ENCODE measurements at regions not wholly inside any gene's neighbourhood (a gene's known extent, or its start where the extent isn't known, plus 50 kb on each side); places are given as distances from the start of the nearest gene placed in this dataset.

DNA sequence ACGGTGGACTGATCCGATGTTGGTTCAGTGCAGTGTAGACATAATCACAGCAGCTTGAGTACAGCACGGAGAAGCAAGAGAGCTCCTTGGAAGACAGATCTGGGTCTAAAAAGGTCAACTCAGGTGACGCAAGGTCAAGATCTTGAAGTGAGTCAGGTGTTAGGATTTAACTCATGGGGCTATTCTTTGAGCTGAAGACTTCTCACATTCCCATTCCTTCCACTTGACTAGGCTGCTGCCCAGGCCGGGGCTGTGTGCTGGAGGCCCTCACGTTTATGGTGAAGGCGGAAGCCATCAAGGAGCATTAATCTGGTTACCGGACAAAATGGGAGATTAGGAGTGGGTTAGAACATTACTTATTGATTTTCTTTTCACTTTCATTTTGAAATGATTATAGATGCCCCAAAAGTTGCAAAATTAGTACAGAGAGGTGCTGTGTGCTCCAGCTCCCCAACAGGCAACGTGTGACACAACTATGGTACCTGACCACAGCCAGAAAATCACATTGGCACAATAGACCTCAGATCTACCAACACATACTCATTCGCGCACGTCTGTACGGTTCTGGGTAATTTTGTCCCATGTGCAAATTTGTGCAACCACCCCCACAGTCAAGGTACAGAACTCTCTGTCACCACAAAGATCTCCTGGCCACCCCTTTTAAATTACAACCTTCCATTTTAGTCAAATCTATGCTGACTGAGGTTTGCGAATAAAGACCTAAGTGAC, 77.6 kb upstream of the SEC11C start:
- ATAC-seq (ENCODE audit: low read depth in 2 of 2) (no peak), DNase-seq (no peak)
- H3K27ac Mint-ChIP-seq, result no peak overlapping the region
- Histone ChIP-seq H3K4me3 (ENCODE audit: low read depth, low read length) (no peak overlapping the region), H3K4me1 (ENCODE audit: control insufficient read depth, insufficient read depth, low read length, poor library complexity, severe bottlenecking) (no peaks in the 10 kb centered on the region), H3K27ac (ENCODE audit: insufficient read depth, low read length, poor library complexity, severe bottlenecking) (no peak overlapping the region), H3K9me3 (ENCODE audit: control insufficient read depth in 2 of 2, low read length in 2 of 2) (no peaks in the 10 kb centered on the region), H3K36me3 (ENCODE audit: control insufficient read depth, insufficient read depth, low read length) (no peaks in the 10 kb centered on the region), H3K27me3 (ENCODE audit: control insufficient read depth, insufficient read depth, low read length) (peaks cover 7% of the 10 kb centered on the region)
- no peak overlapping the region for H3K4me3 Mint-ChIP-seq
- no peaks in the 10 kb centered on the region for H3K9me3 Mint-ChIP-seq
- no peaks in the 10 kb centered on the region for H3K36me3 Mint-ChIP-seq
- H3K4me1 Mint-ChIP-seq, result peaks cover 0 to 4% (median 0%) of the 10 kb centered on the region in 4 donors
- peaks cover 24% of the 10 kb centered on the region for H3K27me3 Mint-ChIP-seq

GRCh38 chr18:59062643-59063006, 77.1 kb upstream of the SEC11C start:
- H3K4me3 Mint-ChIP-seq, result no peak overlapping the region
- Histone ChIP-seq H3K36me3 (ENCODE audit: control insufficient read depth, insufficient read depth, low read length) (no peaks in the 10 kb centered on the region), H3K9me3 (ENCODE audit: control insufficient read depth in 2 of 2, low read length in 2 of 2) (no peaks in the 10 kb centered on the region), H3K4me1 (ENCODE audit: control insufficient read depth, insufficient read depth, low read length, poor library complexity, severe bottlenecking) (no peaks in the 10 kb centered on the region), H3K27ac (ENCODE audit: insufficient read depth, low read length, poor library complexity, severe bottlenecking) (no peak overlapping the region), H3K27me3 (ENCODE audit: control insufficient read depth, insufficient read depth, low read length) (peaks cover 7% of the 10 kb centered on the region), H3K4me3 (ENCODE audit: low read depth, low read length) (no peak overlapping the region)
- no peak for DNase-seq
- no peak overlapping the region for H3K27ac Mint-ChIP-seq
- peaks cover 24% of the 10 kb centered on the region for H3K27me3 Mint-ChIP-seq
- no peak for ATAC-seq (ENCODE audit: low read depth in 2 of 2)
- H3K36me3 Mint-ChIP-seq, result no peaks in the 10 kb centered on the region
- H3K9me3 Mint-ChIP-seq, result no peaks in the 10 kb centered on the region
- H3K4me1 Mint-ChIP-seq, result peaks cover 0 to 4% (median 0%) of the 10 kb centered on the region in 4 donors

- DNase-seq (no peak), ATAC-seq (ENCODE audit: low read depth in 2 of 2) (no peak)
- no peak overlapping the region for H3K27ac ChIP-seq (ENCODE audit: insufficient read depth, low read length, poor library complexity, severe bottlenecking)
- H3K27me3 Mint-ChIP-seq, result peaks cover 24% of the 10 kb centered on the region
- peaks cover 0 to 4% (median 0%) of the 10 kb centered on the region in 4 donors for H3K4me1 Mint-ChIP-seq
- H3K27me3 ChIP-seq (ENCODE audit: control insufficient read depth, insufficient read depth, low read length), result peaks cover 5% of the 10 kb centered on the region
- H3K36me3 ChIP-seq (ENCODE audit: control insufficient read depth, insufficient read depth, low read length), result no peaks in the 10 kb centered on the region
- no peaks in the 10 kb centered on the region for H3K4me1 ChIP-seq (ENCODE audit: control insufficient read depth, insufficient read depth, low read length, poor library complexity, severe bottlenecking)
- no peaks in the 10 kb centered on the region for H3K9me3 ChIP-seq (ENCODE audit: control insufficient read depth in 2 of 2, low read length in 2 of 2)
- H3K4me3 ChIP-seq (ENCODE audit: low read depth, low read length), result no peak overlapping the region
- H3K9me3 Mint-ChIP-seq, result no peaks in the 10 kb centered on the region
- no peak overlapping the region for H3K27ac Mint-ChIP-seq
- H3K4me3 Mint-ChIP-seq, result no peak overlapping the region
- H3K36me3 Mint-ChIP-seq, result no peaks in the 10 kb centered on the region
These were observed 76.3 kb upstream of the SEC11C start for GRCh38 chr18:59063300-59063906.

DNA sequence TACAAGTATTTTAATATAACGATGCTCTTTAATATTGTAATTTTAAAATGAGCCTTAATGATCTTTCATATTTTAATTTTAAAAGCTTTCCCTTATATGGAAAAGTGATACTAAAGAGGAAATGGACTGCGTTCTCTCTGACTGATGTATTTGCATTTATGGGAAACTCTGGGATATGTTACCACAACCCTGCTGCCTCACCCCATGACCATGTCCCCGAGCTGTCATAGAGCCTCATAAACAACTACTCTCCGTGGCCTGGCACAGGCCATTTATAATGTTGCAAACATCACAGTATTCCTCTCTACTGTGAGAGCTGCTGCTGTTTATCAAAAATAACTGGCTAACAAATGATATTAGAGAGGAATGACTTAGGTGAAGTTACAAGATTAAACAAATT, 75.8 kb upstream of the SEC11C start:
- Histone ChIP-seq H3K4me1 (ENCODE audit: control insufficient read depth, insufficient read depth, low read length, poor library complexity, severe bottlenecking) (no peaks in the 10 kb centered on the region), H3K9me3 (ENCODE audit: control insufficient read depth in 2 of 2, low read length in 2 of 2) (no peaks in the 10 kb centered on the region), H3K36me3 (ENCODE audit: control insufficient read depth, insufficient read depth, low read length) (no peaks in the 10 kb centered on the region), H3K4me3 (ENCODE audit: low read depth, low read length) (no peak overlapping the region), H3K27me3 (ENCODE audit: control insufficient read depth, insufficient read depth, low read length) (peaks cover 5% of the 10 kb centered on the region), H3K27ac (ENCODE audit: insufficient read depth, low read length, poor library complexity, severe bottlenecking) (no peak overlapping the region)
- Mint-ChIP-seq H3K9me3 (no peaks in the 10 kb centered on the region), H3K27ac (no peak overlapping the region), H3K36me3 (no peaks in the 10 kb centered on the region), H3K4me1 (peaks cover 0 to 4% (median 0%) of the 10 kb centered on the region in 4 donors), H3K27me3 (peaks cover 24% of the 10 kb centered on the region), H3K4me3 (no peak overlapping the region)
- ATAC-seq (ENCODE audit: low read depth in 2 of 2) (no peak), DNase-seq (no peak)

- H3K27me3 Mint-ChIP-seq, result peaks cover 27% of the 10 kb centered on the region
- H3K4me1 Mint-ChIP-seq, result peaks cover 0 to 6% (median 1%) of the 10 kb centered on the region in 4 donors
- H3K27me3 ChIP-seq (ENCODE audit: control insufficient read depth, insufficient read depth, low read length), result peaks cover 5% of the 10 kb centered on the region
These were observed 74.0 kb upstream of the SEC11C start for GRCh38 chr18:59065684-59066083.

DNA sequence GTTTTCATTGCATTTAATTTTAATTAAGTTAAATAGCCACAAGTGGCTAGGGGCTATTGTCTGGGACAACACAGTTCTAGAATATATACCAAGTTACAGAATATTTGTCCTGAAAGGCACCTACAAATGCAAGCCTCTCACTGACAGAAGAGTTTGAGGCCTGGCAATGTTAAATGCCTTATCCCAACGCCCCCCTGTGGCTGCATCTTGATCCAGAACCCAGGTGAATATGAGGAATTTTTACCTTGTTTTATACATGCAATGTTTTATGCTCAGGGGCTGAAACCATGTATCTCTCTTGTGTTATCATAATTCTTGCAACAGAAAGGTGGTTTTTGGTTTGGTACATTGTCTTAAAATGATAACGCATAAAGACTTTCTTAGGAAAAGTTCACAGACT, 71.8 kb upstream of the SEC11C start:
- Histone ChIP-seq H3K4me3 (ENCODE audit: low read depth, low read length) (no peak overlapping the region), H3K4me1 (ENCODE audit: control insufficient read depth, insufficient read depth, low read length, poor library complexity, severe bottlenecking) (no peaks in the 10 kb centered on the region), H3K36me3 (ENCODE audit: control insufficient read depth, insufficient read depth, low read length) (no peaks in the 10 kb centered on the region), H3K27ac (ENCODE audit: insufficient read depth, low read length, poor library complexity, severe bottlenecking) (no peak overlapping the region), H3K9me3 (ENCODE audit: control insufficient read depth in 2 of 2, low read length in 2 of 2) (no peaks in the 10 kb centered on the region), H3K27me3 (ENCODE audit: control insufficient read depth, insufficient read depth, low read length) (peaks cover 5% of the 10 kb centered on the region)
- H3K4me3 Mint-ChIP-seq, result no peak overlapping the region
- H3K9me3 Mint-ChIP-seq, result no peaks in the 10 kb centered on the region
- DNase-seq, result peak in 1 of 3 donors; percentile 13
- peaks cover 0 to 6% (median 1%) of the 10 kb centered on the region in 4 donors for H3K4me1 Mint-ChIP-seq
- H3K36me3 Mint-ChIP-seq, result no peaks in the 10 kb centered on the region
- no peak for ATAC-seq (ENCODE audit: low read depth in 2 of 2)
- no peak overlapping the region for H3K27ac Mint-ChIP-seq
- peaks cover 17% of the 10 kb centered on the region for H3K27me3 Mint-ChIP-seq

More at GRCh38 chr18:59065684-59066083, 74.0 kb upstream of the SEC11C start:
- Mint-ChIP-seq H3K36me3 (no peaks in the 10 kb centered on the region), H3K9me3 (no peaks in the 10 kb centered on the region), H3K27ac (no peak overlapping the region), H3K4me3 (no peak overlapping the region)
- no peak for DNase-seq
- no peaks in the 10 kb centered on the region for H3K36me3 ChIP-seq (ENCODE audit: control insufficient read depth, insufficient read depth, low read length)
- ATAC-seq (ENCODE audit: low read depth in 2 of 2), result no peak
- no peaks in the 10 kb centered on the region for H3K4me1 ChIP-seq (ENCODE audit: control insufficient read depth, insufficient read depth, low read length, poor library complexity, severe bottlenecking)
- no peak overlapping the region for H3K27ac ChIP-seq (ENCODE audit: insufficient read depth, low read length, poor library complexity, severe bottlenecking)
- H3K9me3 ChIP-seq (ENCODE audit: control insufficient read depth in 2 of 2, low read length in 2 of 2), result no peaks in the 10 kb centered on the region
- H3K4me3 ChIP-seq (ENCODE audit: low read depth, low read length), result no peak overlapping the region

DNA sequence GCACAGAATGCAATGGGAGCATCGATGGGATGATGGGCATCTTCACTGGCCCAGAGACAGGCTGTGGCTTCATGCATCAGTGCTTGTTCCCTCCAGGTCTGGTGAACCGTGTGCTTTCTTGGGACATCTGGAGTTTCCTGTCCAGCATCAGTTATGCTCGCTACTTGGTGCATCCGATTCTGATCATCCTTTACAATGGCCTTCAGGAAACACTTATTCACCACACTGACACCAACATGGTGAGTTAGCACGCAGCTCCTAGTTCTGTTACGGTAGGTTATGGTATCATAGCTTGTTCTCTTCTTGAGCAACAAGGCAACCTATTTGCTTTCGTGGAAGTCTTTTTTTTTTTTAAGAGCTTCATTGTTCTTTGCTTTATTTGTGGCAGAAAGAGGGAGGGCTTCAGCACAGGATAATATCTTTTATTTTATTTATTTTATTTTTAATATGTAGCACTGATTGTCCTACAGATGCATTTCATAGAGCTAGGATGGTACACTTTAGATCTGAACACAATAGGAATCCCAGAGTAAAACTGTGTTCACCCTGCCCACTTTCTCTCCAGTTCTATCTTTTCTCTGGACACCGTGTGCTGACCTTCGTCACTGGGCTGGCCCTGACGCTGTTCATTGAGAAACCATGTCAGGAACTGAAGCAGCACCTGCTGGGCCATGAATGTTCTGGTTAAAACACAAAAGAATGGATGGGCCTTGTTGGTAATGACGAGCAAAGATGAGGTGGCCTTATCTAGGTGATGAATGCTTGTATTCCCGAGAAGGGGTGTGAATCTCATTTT, 71.2 kb upstream of the SEC11C start:
- Mint-ChIP-seq H3K4me1 (peaks cover 0 to 5% (median 1%) of the 10 kb centered on the region in 4 donors), H3K27me3 (peaks cover 14% of the 10 kb centered on the region), H3K27ac (no peak overlapping the region), H3K4me3 (no peak overlapping the region), H3K36me3 (no peaks in the 10 kb centered on the region), H3K9me3 (no peaks in the 10 kb centered on the region)
- ATAC-seq (ENCODE audit: low read depth in 2 of 2), result no peak
- no peak overlapping the region for H3K27ac ChIP-seq (ENCODE audit: insufficient read depth, low read length, poor library complexity, severe bottlenecking)
- no peaks in the 10 kb centered on the region for H3K4me1 ChIP-seq (ENCODE audit: control insufficient read depth, insufficient read depth, low read length, poor library complexity, severe bottlenecking)
- H3K9me3 ChIP-seq (ENCODE audit: control insufficient read depth in 2 of 2, low read length in 2 of 2), result no peaks in the 10 kb centered on the region
- no peaks in the 10 kb centered on the region for H3K36me3 ChIP-seq (ENCODE audit: control insufficient read depth, insufficient read depth, low read length)
- H3K27me3 ChIP-seq (ENCODE audit: control insufficient read depth, insufficient read depth, low read length), result peaks cover 2% of the 10 kb centered on the region
- H3K4me3 ChIP-seq (ENCODE audit: low read depth, low read length), result no peak overlapping the region
- no peak for DNase-seq
